ENCODE measurements at regions not wholly inside any gene's neighbourhood (a gene's known extent, or its start where the extent isn't known, plus 50 kb on each side); places are given as distances from the start of the nearest gene placed in this dataset.

GRCh38 chr16:66231452-66232160 lies 134.9 kb upstream of the CDH5 start:
- Histone ChIP-seq H3K79me2 (ENCODE audit: control insufficient read depth, insufficient read depth, low read length) (no peaks in the 10 kb centered on the region), H3K9ac (ENCODE audit: insufficient read depth, low read length) (no peak overlapping the region), H3K36me3 (ENCODE audit: control insufficient read depth, insufficient read depth, low read length) (no peaks in the 10 kb centered on the region), H4K20me1 (ENCODE audit: control insufficient read depth, extremely low read depth, insufficient read depth, low read length) (no peaks in the 10 kb centered on the region), H3K27me3 (ENCODE audit: control insufficient read depth, insufficient read depth, low read length) (no peaks in the 10 kb centered on the region), H3K4me1 (ENCODE audit: control insufficient read depth, extremely low read depth, insufficient read depth, low read length) (no peaks in the 10 kb centered on the region), H2AFZ (ENCODE audit: low read length) (no peak overlapping the region), H3K9me3 (ENCODE audit: control insufficient read depth, insufficient read depth, low read depth, low read length) (no peaks in the 10 kb centered on the region), H3K27ac (ENCODE audit: insufficient read depth, low read length) (no peak overlapping the region), H3K4me3 (replicated peaks in 1 of 4; ENCODE audit: control extremely low read depth in 1 of 4, insufficient read depth in 1 of 4, low read depth in 3 of 4, low read length in 4 of 4) (no peak overlapping the region), H3K4me2 (ENCODE audit: extremely low read depth, insufficient read depth, low read length) (no peak overlapping the region)
- no peak for DNase-seq (ENCODE audit: low read depth in 2 of 2)
- TF ChIP-seq EZH2 (IDR thresholded peaks at IDR 0.05; ENCODE audit: low read length, missing control alignments) (no peak), CTCF (conservative IDR thresholded peaks at IDR 0.05 in 1 of 2, IDR thresholded peaks at IDR 0.05 in 1 of 2; ENCODE audit: low read depth in 1 of 2, low read length in 2 of 2) (no peak)

- H3K9ac ChIP-seq (ENCODE audit: insufficient read depth, low read length): no peak overlapping the region
- H3K4me1 ChIP-seq (ENCODE audit: control insufficient read depth, extremely low read depth, insufficient read depth, low read length): no peaks in the 10 kb centered on the region
- H3K4me3 ChIP-seq (replicated peaks in 1 of 4; ENCODE audit: control extremely low read depth in 1 of 4, insufficient read depth in 1 of 4, low read depth in 3 of 4, low read length in 4 of 4): no peak overlapping the region
- no peaks in the 10 kb centered on the region for H3K9me3 ChIP-seq (ENCODE audit: control insufficient read depth, insufficient read depth, low read depth, low read length)
- H4K20me1 ChIP-seq (ENCODE audit: control insufficient read depth, extremely low read depth, insufficient read depth, low read length): no peaks in the 10 kb centered on the region
- no peaks in the 10 kb centered on the region for H3K36me3 ChIP-seq (ENCODE audit: control insufficient read depth, insufficient read depth, low read length)
- TF ChIP-seq CTCF (conservative IDR thresholded peaks at IDR 0.05 in 1 of 2, IDR thresholded peaks at IDR 0.05 in 1 of 2; ENCODE audit: low read depth in 1 of 2, low read length in 2 of 2) (no peak), EZH2 (IDR thresholded peaks at IDR 0.05; ENCODE audit: low read length, missing control alignments) (no peak)
- no peak overlapping the region for H3K4me2 ChIP-seq (ENCODE audit: extremely low read depth, insufficient read depth, low read length)
- H2AFZ ChIP-seq (ENCODE audit: low read length): no peak overlapping the region
- DNase-seq (ENCODE audit: low read depth in 2 of 2): no peak
- H3K27ac ChIP-seq (ENCODE audit: insufficient read depth, low read length): no peak overlapping the region
- no peaks in the 10 kb centered on the region for H3K79me2 ChIP-seq (ENCODE audit: control insufficient read depth, insufficient read depth, low read length)
- H3K27me3 ChIP-seq (ENCODE audit: control insufficient read depth, insufficient read depth, low read length): no peaks in the 10 kb centered on the region
These were observed 136.8 kb upstream of the CDH5 start for GRCh38 chr16:66229651-66230050.

GRCh38 chr16:66228792-66229191 lies 137.7 kb upstream of the CDH5 start:
- H3K4me3 ChIP-seq (replicated peaks in 1 of 4; ENCODE audit: control extremely low read depth in 1 of 4, insufficient read depth in 1 of 4, low read depth in 3 of 4, low read length in 4 of 4): no peak overlapping the region
- DNase-seq (ENCODE audit: low read depth in 2 of 2): peak; percentile 58 to 59
- no peaks in the 10 kb centered on the region for H3K4me1 ChIP-seq (ENCODE audit: control insufficient read depth, extremely low read depth, insufficient read depth, low read length)
- H3K4me2 ChIP-seq (ENCODE audit: extremely low read depth, insufficient read depth, low read length): no peak overlapping the region
- no peaks in the 10 kb centered on the region for H4K20me1 ChIP-seq (ENCODE audit: control insufficient read depth, extremely low read depth, insufficient read depth, low read length)
- H3K27ac ChIP-seq (ENCODE audit: insufficient read depth, low read length): no peak overlapping the region
- no peaks in the 10 kb centered on the region for H3K27me3 ChIP-seq (ENCODE audit: control insufficient read depth, insufficient read depth, low read length)
- H3K36me3 ChIP-seq (ENCODE audit: control insufficient read depth, insufficient read depth, low read length): no peaks in the 10 kb centered on the region
- TF ChIP-seq EZH2 (IDR thresholded peaks at IDR 0.05; ENCODE audit: low read length, missing control alignments) (no peak), CTCF (conservative IDR thresholded peaks at IDR 0.05 in 1 of 2, IDR thresholded peaks at IDR 0.05 in 1 of 2; ENCODE audit: low read depth in 1 of 2, low read length in 2 of 2) (no peak)
- H3K79me2 ChIP-seq (ENCODE audit: control insufficient read depth, insufficient read depth, low read length): no peaks in the 10 kb centered on the region
- H3K9me3 ChIP-seq (ENCODE audit: control insufficient read depth, insufficient read depth, low read depth, low read length): no peaks in the 10 kb centered on the region
- no peak overlapping the region for H2AFZ ChIP-seq (ENCODE audit: low read length)
- no peak overlapping the region for H3K9ac ChIP-seq (ENCODE audit: insufficient read depth, low read length)
